ENCODE measurements at regions not wholly inside any gene's neighbourhood (a gene's known extent, or its start where the extent isn't known, plus 50 kb on each side); places are given as distances from the start of the nearest gene placed in this dataset.

GRCh38 chr20:22354647-22355046 lies 229.7 kb downstream of the FOXA2 start:
- TF ChIP-seq EZH2phosphoT487 (IDR thresholded peaks at IDR 0.05; ENCODE audit: borderline replicate concordance) (no peak), CTCF (conservative IDR thresholded peaks at IDR 0.05; ENCODE audit: low read length) (no peak)
- H3K9ac ChIP-seq (ENCODE audit: low read depth, low read length, poor library complexity, severe bottlenecking), result no peak overlapping the region

GRCh38 chr20:22353586-22353985 lies 230.8 kb downstream of the FOXA2 start:
- TF ChIP-seq CTCF (conservative IDR thresholded peaks at IDR 0.05; ENCODE audit: low read length) (no peak), EZH2phosphoT487 (IDR thresholded peaks at IDR 0.05; ENCODE audit: borderline replicate concordance) (no peak)
- no peak overlapping the region for H2AFZ ChIP-seq (ENCODE audit: low read length)
- H3F3A ChIP-seq (ENCODE audit: low read depth), result no peaks in the 10 kb centered on the region
- H4K20me1 ChIP-seq (ENCODE audit: insufficient read depth, low read length, poor library complexity, severe bottlenecking), result no peaks in the 10 kb centered on the region
- H3K4me1 ChIP-seq (ENCODE audit: insufficient read depth, low read length, poor library complexity, severe bottlenecking), result no peaks in the 10 kb centered on the region
- no peaks in the 10 kb centered on the region for H3K27me3 ChIP-seq (ENCODE audit: insufficient read depth, low read length, poor library complexity, severe bottlenecking)
- H3K9me2 ChIP-seq (replicated peaks; ENCODE audit: low read depth, low read length), result no peaks in the 10 kb centered on the region
- no peak overlapping the region for H3K9ac ChIP-seq (ENCODE audit: low read depth, low read length, poor library complexity, severe bottlenecking)
- H3K79me2 ChIP-seq (ENCODE audit: insufficient read depth, low read length), result no peaks in the 10 kb centered on the region
- H3K4me2 ChIP-seq (ENCODE audit: low read depth, low read length, poor library complexity, severe bottlenecking), result no peak overlapping the region
- no peak overlapping the region for H3K4me3 ChIP-seq (ENCODE audit: low read length, poor library complexity, severe bottlenecking)
- no peaks in the 10 kb centered on the region for H3K9me3 ChIP-seq (ENCODE audit: insufficient read depth, low read depth, low read length)
- H3K36me3 ChIP-seq (ENCODE audit: insufficient read depth, low read length), result no peaks in the 10 kb centered on the region

More at GRCh38 chr20:22354647-22355046, 229.7 kb downstream of the FOXA2 start:
- Histone ChIP-seq H4K20me1 (ENCODE audit: insufficient read depth, low read length, poor library complexity, severe bottlenecking) (no peaks in the 10 kb centered on the region), H3F3A (ENCODE audit: low read depth) (no peaks in the 10 kb centered on the region), H3K9me2 (replicated peaks; ENCODE audit: low read depth, low read length) (no peaks in the 10 kb centered on the region), H3K36me3 (ENCODE audit: insufficient read depth, low read length) (no peaks in the 10 kb centered on the region), H3K9me3 (ENCODE audit: insufficient read depth, low read depth, low read length) (no peaks in the 10 kb centered on the region), H3K27me3 (ENCODE audit: insufficient read depth, low read length, poor library complexity, severe bottlenecking) (no peaks in the 10 kb centered on the region), H3K4me1 (ENCODE audit: insufficient read depth, low read length, poor library complexity, severe bottlenecking) (no peaks in the 10 kb centered on the region), H3K4me3 (ENCODE audit: low read length, poor library complexity, severe bottlenecking) (no peak overlapping the region), H3K4me2 (ENCODE audit: low read depth, low read length, poor library complexity, severe bottlenecking) (no peak overlapping the region), H3K79me2 (ENCODE audit: insufficient read depth, low read length) (no peaks in the 10 kb centered on the region), H2AFZ (ENCODE audit: low read length) (no peak overlapping the region)

GRCh38 chr20:22352019-22352418 lies 232.4 kb downstream of the FOXA2 start:
- H3K9ac ChIP-seq (ENCODE audit: low read depth, low read length, poor library complexity, severe bottlenecking), result no peak overlapping the region
- H3K4me1 ChIP-seq (ENCODE audit: insufficient read depth, low read length, poor library complexity, severe bottlenecking), result peaks cover 14% of the 10 kb centered on the region
- H3K9me2 ChIP-seq (replicated peaks; ENCODE audit: low read depth, low read length), result no peaks in the 10 kb centered on the region
- H2AFZ ChIP-seq (ENCODE audit: low read length), result no peak overlapping the region
- TF ChIP-seq CTCF (conservative IDR thresholded peaks at IDR 0.05; ENCODE audit: low read length) (no peak), EZH2phosphoT487 (IDR thresholded peaks at IDR 0.05; ENCODE audit: borderline replicate concordance) (no peak)
- no peaks in the 10 kb centered on the region for H3K79me2 ChIP-seq (ENCODE audit: insufficient read depth, low read length)
- no peak overlapping the region for H3K4me2 ChIP-seq (ENCODE audit: low read depth, low read length, poor library complexity, severe bottlenecking)
- no peak overlapping the region for H3K4me3 ChIP-seq (ENCODE audit: low read length, poor library complexity, severe bottlenecking)
- no peaks in the 10 kb centered on the region for H3K9me3 ChIP-seq (ENCODE audit: insufficient read depth, low read depth, low read length)
- H3F3A ChIP-seq (ENCODE audit: low read depth), result no peaks in the 10 kb centered on the region
- no peaks in the 10 kb centered on the region for H3K27me3 ChIP-seq (ENCODE audit: insufficient read depth, low read length, poor library complexity, severe bottlenecking)
- no peaks in the 10 kb centered on the region for H4K20me1 ChIP-seq (ENCODE audit: insufficient read depth, low read length, poor library complexity, severe bottlenecking)
- H3K36me3 ChIP-seq (ENCODE audit: insufficient read depth, low read length), result no peaks in the 10 kb centered on the region

Data from Loucy (cell line).